Gastrocnemius medialis (tissue), 4 donors: ENCODE measurements at regions not wholly inside any gene's neighbourhood (a gene's known extent, or its start where the extent isn't known, plus 50 kb on each side); places are given as distances from the start of the nearest gene placed in this dataset.

Source experiments
- CTCF ChIP-seq, 5 experiments: fragments of 450-650 bp in 3 of 5; fragments of 200-600 bp in 2 of 5; sonication (generic) in 2 of 5; IDR thresholded peaks in 4 of 5; conservative IDR thresholded peaks in 1 of 5; 1 replicate in 4 of 5; 2 replicates in 1 of 5; pipeline ENCODE4 v1.5.1; 2016 to 2019; ENCODE audit warnings: antibody characterized with exemption in 5 of 5, mild to moderate bottlenecking in 3 of 5, moderate library complexity in 3 of 5
- POLR2A ChIP-seq, 2 donors: fragments of 450-650 bp; IDR thresholded peaks; one replicate each; pipeline ENCODE4 v1.6.1; 2017; ENCODE audit warnings: antibody characterized with exemption in 2 of 2, mild to moderate bottlenecking in 2 of 2, moderate library complexity in 2 of 2

GRCh38 chr9:113805486-113806132, 70.5 kb upstream of the ZNF618 start:
- TF ChIP-seq CTCF (IDR thresholded peaks at IDR 0.05 in 4 of 5, conservative IDR thresholded peaks at IDR 0.05 in 1 of 5): no peak
- no peak for TF ChIP-seq POLR2A (IDR thresholded peaks at IDR 0.05)
